NT2/D1 (cell line): ENCODE measurements at regions not wholly inside any gene's neighbourhood (a gene's known extent, or its start where the extent isn't known, plus 50 kb on each side); places are given as distances from the start of the nearest gene placed in this dataset.

ENCODE experiments used
- DNase-seq: peaks from one replicate; pipeline ENCODE4 v3.0.0-alpha.2; 2011; ENCODE audit warnings: low read depth, low spot score
- H3K27me3 ChIP-seq: 2 replicates; pipeline ENCODE4 v1.6.0; 2011; ENCODE audit warnings: mild to moderate bottlenecking; ENCODE audit not compliant: insufficient read length, insufficient read depth
- H3K36me3 ChIP-seq: 2 replicates; pipeline ENCODE4 v1.6.1; 2011; ENCODE audit warnings: mild to moderate bottlenecking, low read length, mixed read lengths; ENCODE audit not compliant: insufficient read depth, insufficient read length
- H3K4me1 ChIP-seq: 2 replicates; pipeline ENCODE4 v1.5.1; 2011; ENCODE audit not compliant: insufficient read depth, insufficient read length
- H3K4me3 ChIP-seq: 2 replicates; pipeline ENCODE4 v1.5.1; 2011; ENCODE audit warnings: low read depth; ENCODE audit not compliant: insufficient read length
- H3K9ac ChIP-seq: 2 replicates; pipeline ENCODE4 v1.6.0; 2011; ENCODE audit warnings: low read depth; ENCODE audit not compliant: insufficient read length
- H3K9me3 ChIP-seq: 2 replicates; pipeline ENCODE4 v1.5.1; 2011; ENCODE audit warnings: mild to moderate bottlenecking, low read length; ENCODE audit not compliant: insufficient read depth
- SUZ12 ChIP-seq: IDR thresholded peaks from 2 replicates; pipeline ENCODE4 v1.6.1; 2011; ENCODE audit not compliant: insufficient read length, insufficient read depth; ENCODE audit errors: extremely low read depth
- YY1 ChIP-seq: IDR thresholded peaks from 2 replicates; pipeline ENCODE4 v1.6.1; 2011; ENCODE audit not compliant: insufficient read length, insufficient read depth
- ZNF274 ChIP-seq: IDR thresholded peaks from 2 replicates; pipeline ENCODE4 v1.6.1; 2011; ENCODE audit warnings: mild to moderate bottlenecking, low read depth, low read length

GRCh38 chr16:73226675-73227074 is 178.7 kb upstream of the ZFHX3 start:
- no peak overlapping the region for H3K4me3 ChIP-seq
- TF ChIP-seq SUZ12 (no peak), YY1 (no peak), ZNF274 (no peak)
- no peaks in the 10 kb centered on the region for H3K27me3 ChIP-seq
- H3K9me3 ChIP-seq = no peaks in the 10 kb centered on the region
- no peak overlapping the region for H3K9ac ChIP-seq
- no peaks in the 10 kb centered on the region for H3K36me3 ChIP-seq
- no peak for DNase-seq
- H3K4me1 ChIP-seq = no peaks in the 10 kb centered on the region

GRCh38 chr16:73225983-73226382 is 178.1 kb upstream of the ZFHX3 start:
- TF ChIP-seq SUZ12 (no peak), ZNF274 (no peak), YY1 (no peak)
- Histone ChIP-seq H3K9me3 (no peaks in the 10 kb centered on the region), H3K4me1 (no peaks in the 10 kb centered on the region), H3K36me3 (no peaks in the 10 kb centered on the region), H3K27me3 (no peaks in the 10 kb centered on the region), H3K4me3 (no peak overlapping the region), H3K9ac (no peak overlapping the region)
- DNase-seq = no peak

DNA sequence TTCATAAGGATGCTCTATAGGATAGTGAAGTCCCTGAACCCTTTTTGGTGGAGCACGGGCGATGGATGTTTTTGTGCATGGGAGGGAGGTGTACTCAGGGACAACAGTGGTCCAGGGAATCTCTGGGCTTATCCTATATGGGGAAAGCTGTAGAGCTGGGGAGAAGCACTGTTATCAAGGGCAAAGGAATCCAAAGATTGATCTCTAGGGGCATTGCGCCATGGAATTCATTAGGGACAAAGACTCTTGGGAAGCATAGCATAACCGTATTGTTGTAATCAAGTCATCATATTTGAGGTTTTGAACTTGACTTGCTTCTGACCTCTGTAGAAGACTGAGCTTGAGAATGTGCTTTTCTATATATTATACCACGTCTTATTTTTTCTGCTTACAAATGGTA is 172.9 kb upstream of the ZFHX3 start:
- H3K9ac ChIP-seq = no peak overlapping the region
- no peak for DNase-seq
- no peaks in the 10 kb centered on the region for H3K4me1 ChIP-seq
- no peak overlapping the region for H3K4me3 ChIP-seq
- H3K27me3 ChIP-seq = no peaks in the 10 kb centered on the region
- H3K36me3 ChIP-seq = no peaks in the 10 kb centered on the region
- TF ChIP-seq YY1 (no peak), ZNF274 (no peak), SUZ12 (no peak)
- H3K9me3 ChIP-seq = peaks cover 7% of the 10 kb centered on the region; the same call in 1 of the 2 replicates

- Histone ChIP-seq H3K4me1 (no peaks in the 10 kb centered on the region), H3K27me3 (no peaks in the 10 kb centered on the region), H3K4me3 (no peak overlapping the region), H3K9ac (no peak overlapping the region), H3K36me3 (no peaks in the 10 kb centered on the region), H3K9me3 (peaks cover 11% of the 10 kb centered on the region; the same call in 1 of the 2 replicates)
- DNase-seq = no peak
- TF ChIP-seq ZNF274 (no peak), YY1 (no peak), SUZ12 (no peak)
Observed at GRCh38 chr16:73219176-73219575, 171.2 kb upstream of the ZFHX3 start.

DNA sequence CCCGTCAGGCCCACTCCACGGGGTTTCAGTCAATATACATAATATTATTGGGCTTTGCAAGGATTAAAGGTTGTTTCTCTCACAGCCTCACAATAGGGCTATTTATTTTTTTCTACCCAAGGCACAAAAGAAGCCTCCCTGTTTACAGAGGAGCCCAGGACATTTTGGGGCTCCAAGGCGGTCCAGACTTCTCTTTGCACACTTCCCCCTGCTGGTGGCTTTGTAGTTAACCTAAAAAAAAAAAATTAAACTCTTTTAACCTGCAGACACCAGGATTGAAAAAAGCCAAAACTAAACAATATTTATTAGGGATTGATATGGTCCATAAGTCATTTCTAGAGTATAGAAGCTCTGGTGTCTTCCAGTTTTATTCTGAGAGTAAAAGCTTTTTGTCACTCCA is 169.7 kb upstream of the ZFHX3 start:
- Histone ChIP-seq H3K4me3 (no peak overlapping the region), H3K9me3 (peaks cover 11% of the 10 kb centered on the region; the same call in 1 of the 2 replicates), H3K36me3 (no peaks in the 10 kb centered on the region), H3K27me3 (no peaks in the 10 kb centered on the region), H3K4me1 (no peaks in the 10 kb centered on the region), H3K9ac (no peak overlapping the region)
- no peak for DNase-seq
- TF ChIP-seq ZNF274 (no peak), SUZ12 (no peak), YY1 (no peak)

- no peak for TF ChIP-seq YY1
- TF ChIP-seq ZNF274 = no peak
- no peak for TF ChIP-seq SUZ12
- Histone ChIP-seq H3K4me3 (no peak overlapping the region), H3K9me3 (peaks cover 11% of the 10 kb centered on the region; the same call in 1 of the 2 replicates), H3K9ac (no peak overlapping the region), H3K4me1 (no peaks in the 10 kb centered on the region), H3K36me3 (no peaks in the 10 kb centered on the region), H3K27me3 (no peaks in the 10 kb centered on the region)
- DNase-seq = no peak
Observed at GRCh38 chr16:73216932-73217331, 169.0 kb upstream of the ZFHX3 start.

- no peak for TF ChIP-seq YY1
- no peak for TF ChIP-seq ZNF274
- TF ChIP-seq SUZ12 = no peak
- H3K36me3 ChIP-seq = no peaks in the 10 kb centered on the region
- no peaks in the 10 kb centered on the region for H3K27me3 ChIP-seq
- H3K4me3 ChIP-seq = no peak overlapping the region
- H3K9ac ChIP-seq = no peak overlapping the region
- peaks cover 11% of the 10 kb centered on the region; the same call in 1 of the 2 replicates for H3K9me3 ChIP-seq
- DNase-seq = no peak
- no peaks in the 10 kb centered on the region for H3K4me1 ChIP-seq
Observed at GRCh38 chr16:73215678-73216377, 167.9 kb upstream of the ZFHX3 start.
